ENCODE measurements at regions not wholly inside any gene's neighbourhood (a gene's known extent, or its start where the extent isn't known, plus 50 kb on each side); places are given as distances from the start of the nearest gene placed in this dataset.

DNA sequence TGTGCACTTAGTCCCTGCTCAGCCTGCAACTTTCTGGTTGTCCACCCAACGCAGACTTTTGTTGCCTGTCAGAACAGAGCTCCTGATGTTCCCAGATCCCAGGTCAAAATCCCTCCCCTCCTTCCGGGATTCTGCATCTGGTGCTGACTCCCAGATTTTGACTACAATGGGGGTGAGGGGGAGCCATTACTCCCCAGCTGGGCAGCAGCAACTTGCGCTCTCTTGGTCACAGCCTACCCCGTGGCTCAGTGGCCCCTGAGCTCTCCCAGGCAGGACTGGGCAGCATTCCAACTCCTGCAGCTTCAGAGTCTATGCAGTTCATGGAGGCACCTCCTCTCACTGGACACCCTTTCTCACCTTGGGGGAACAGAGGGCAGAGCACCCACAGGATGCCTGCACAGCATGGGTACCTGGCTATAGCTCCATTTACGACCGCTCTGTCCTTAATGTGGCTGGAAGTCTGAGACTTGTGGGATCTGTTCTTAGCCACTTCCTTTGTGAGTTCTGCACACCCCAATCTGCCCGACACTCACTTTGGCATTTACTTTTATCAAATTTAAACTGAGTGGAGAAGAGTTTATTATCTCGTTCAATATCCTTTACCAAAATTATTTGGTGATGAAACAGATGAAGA lies 545.5 kb upstream of the MGMT start:
- no peak for DNase-seq

DNA sequence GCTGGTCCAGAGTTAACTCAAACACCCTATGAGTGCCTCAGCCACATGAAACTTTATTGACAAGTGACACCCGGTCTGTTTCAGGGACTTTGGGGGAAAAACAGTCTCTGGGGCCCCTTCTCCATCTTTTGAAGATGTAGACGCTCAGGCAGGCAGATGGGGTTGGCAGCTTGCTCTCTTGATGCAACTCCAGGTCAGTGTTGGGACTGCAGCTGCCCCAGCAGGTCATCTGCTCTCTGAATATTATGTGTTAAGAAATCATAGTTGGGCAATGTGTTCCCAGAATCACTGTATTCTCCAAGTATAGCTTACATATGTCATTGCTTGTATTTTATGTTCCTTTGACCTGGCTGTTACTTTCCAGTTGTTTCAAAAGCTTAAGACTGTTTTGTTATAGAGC lies 544.9 kb upstream of the MGMT start:
- DNase-seq = no peak

DNA sequence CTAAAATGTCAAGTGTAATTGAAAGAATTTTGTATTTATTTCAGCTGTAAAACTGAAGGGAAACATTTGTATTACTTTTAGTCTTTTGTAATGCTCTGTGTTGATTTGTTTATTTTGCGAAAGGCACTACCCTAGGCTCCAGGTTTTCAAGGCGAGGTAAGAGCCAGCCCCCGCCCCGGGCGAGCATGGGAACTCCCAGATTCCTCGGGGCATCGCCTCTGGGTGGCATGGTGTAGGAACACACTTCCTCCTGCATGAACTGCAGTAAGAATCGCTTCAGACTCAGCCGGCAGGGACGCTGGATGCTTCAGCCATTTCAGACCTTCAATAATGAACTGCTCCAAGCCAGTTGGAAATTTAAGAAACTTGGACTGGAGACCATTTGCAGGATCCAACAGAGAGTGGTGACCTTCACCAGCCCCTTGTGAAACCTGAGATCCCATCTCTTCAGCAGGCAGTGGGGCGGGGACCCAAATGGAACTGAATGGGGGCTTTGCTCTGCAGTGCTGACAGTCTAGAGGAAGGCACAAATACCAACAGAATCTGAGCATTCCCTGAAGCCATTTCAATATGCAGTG lies 544.3 kb upstream of the MGMT start:
- no peak for DNase-seq

DNA sequence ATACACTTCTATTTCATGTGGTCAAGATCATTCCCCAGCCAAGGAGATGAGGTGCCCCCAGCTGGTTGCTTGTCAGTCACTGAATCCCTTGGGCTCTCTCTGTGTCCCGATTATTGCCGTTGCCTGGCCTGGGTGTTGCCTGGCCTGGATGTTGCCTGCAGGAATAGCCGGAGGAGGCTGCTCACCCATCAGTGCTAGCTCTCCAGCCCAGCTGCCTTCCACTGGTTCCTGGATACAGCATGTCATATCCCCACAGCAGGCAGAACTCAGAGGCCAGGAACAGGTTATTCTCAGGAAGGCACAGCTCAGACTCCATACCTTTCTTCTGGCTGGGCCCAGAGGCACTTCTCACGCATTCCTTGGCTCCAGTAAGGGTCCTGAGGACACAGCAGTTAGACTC lies 542.1 kb upstream of the MGMT start:
- DNase-seq = no peak

DNA sequence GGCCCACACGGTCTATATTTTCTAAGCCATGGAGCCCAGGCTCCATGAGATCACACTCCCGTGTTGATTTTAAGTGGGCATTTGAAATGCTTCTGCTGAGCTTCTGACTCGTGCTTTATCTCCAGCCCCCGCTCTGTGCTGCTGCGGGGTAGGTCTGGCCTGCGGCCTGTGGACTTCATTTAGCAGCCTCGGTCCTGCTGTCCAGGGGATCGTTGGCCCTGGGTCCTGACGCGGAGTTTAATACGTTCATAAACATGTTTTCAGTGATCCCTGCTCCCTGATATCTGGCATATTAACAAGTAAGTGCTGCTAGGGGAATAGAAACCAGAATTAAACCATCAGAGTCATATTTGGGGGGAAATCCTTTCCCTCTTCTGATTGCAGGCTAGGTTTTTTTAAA lies 540.3 kb upstream of the MGMT start:
- no peak for DNase-seq

DNA sequence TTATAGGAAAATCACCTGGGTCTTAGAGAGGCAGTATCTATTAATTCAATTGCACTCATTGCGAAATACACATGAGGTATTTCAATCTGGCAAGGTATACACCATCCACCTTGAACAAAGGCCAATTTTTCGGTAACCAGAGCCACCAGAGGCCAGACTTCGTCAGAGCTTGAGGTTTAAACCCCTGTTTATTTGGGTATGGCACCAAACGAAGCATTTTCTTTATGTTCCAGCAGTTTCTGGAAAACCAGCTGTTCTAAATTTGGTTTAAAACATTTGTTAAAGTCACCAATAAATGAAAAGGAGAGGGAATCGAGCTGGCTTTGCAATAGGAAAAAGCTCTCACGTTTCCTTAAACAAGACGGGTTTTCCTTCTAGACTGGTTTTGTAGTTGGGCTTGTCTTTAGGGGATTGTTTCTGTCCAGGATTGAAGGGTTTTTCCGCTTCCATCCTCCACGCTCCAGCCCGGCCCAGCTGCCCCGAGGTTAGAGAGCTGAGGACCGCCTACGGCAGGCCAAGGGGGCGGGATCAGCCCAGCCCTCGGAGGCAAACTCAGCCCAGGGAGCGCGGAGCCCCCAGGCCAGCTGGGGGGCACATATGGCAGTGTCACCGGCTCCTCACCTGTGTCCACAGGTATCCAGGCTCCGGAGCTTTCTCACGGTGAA lies 539.4 kb upstream of the MGMT start:
- no peak for DNase-seq

DNA sequence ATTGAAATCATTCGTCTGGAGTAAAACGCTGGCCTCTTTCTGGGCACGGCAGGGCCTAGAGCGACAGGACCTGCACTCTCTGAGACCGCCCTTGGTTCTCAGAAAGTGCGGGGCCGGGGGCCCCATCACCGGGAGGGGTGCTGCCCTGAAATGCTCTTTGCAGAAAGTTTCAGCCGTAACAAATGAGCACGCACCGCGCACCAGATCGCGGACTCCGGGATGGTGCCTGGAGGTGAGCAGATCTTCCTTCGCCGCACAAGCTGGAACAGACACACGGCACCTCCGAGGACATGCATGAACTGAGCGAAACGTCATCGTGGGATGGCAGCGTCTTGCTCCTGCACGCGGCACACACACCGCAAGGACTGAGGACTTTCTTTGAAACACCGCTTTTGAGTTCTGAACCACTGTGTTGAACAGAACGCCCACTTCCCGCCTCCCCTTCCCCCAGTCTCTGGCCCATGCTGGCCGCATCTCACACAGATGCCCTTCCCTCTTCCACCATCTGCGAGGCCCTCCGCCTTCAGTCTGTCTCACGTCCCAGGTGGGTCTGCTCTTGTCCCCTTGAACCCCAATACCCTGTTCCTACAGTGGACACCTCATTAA lies 538.7 kb upstream of the MGMT start:
- no peak for DNase-seq

DNA sequence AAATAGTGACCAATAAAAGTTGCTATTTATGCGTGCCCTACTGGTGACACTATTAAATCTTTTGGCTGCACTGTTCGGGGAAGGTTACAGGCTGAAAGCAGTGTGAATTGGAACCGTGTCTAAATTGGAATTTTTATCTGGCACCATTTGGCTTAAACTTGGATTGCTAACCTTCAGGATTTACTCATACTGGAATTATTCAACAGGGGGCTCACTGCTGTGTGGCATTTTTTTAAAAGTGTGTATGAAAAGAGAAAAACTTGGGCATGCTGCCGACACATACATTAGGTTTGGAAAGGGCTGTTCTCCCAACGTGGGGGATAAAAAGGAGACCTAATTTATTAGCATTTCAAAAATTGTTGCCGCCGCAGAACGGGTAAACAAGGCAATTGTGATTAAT lies 537.9 kb upstream of the MGMT start:
- no peak for DNase-seq

DNA sequence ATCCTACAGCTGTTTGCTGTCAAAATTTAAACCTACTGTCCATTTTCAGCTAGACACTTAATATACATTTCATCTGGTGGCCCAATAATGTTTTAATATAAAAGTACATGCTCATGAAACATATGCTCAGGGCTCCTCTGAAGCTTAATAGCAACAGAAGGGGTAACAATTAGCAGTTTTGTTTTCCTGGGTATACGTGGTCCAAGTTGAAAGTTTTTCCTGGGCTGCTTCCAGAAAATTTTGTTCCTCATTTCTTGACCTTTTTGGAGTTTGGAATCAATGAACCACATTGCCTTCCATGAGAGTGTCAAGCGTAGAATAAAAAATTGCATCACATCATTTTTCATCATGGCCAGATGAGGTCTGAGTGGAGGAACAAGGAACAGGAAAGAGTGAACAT lies 537.3 kb upstream of the MGMT start:
- no peak for DNase-seq

DNA sequence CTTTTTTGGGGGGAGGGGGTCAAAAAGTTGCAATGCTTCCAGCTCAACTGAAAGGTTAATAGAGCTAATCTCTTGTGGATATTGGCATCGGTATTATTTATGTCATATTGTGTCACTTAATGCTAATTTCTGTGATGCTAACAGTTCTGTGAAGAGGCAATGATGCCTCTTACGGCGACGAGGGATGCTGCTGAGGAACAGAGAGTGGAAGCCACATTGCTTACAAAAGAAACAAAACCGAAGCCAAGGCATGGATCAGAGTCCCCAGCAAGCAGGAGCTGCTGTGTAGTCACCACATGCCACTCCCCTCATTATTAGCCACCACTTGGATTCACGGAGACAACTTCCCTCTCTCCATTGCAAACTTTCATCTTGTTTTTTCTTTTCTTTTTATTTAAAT lies 536.5 kb upstream of the MGMT start:
- no peak for DNase-seq

DNA sequence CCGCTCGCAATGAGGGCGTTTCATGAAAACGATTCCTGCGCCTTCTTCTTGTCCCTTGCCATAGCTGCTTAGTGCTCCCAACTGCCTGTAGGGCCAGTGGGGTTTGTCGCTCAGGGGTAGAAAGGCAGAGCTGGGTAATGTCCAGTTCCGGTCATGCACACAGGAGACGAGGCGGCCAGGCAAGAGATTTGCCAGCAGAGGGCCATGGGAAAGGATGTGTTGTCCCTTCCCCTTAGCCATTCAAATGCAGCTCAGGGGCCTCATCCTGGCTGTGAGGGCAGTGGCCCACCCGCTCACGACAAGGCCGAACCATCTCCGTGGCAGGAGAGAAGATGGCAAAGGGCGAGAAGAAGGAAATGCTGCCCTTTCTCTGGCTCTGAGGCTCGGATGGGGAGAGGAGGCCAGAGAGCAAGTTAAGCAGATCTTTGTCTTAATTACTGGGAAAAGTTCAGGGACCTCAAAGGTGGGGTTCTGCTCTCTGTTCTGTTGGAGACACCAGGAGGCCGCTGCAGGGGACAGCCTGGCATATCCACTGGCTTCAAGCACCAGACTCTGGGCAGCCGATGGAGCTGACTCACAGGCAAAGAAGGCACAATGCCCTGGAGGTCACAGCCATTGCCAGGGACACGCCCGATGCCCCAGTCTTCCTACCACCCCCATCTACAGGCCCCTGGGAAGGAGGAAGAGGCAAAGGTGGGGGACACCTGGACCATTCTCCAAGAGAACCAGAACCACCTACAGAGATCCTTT lies 534.8 kb upstream of the MGMT start:
- no peak for DNase-seq

DNA sequence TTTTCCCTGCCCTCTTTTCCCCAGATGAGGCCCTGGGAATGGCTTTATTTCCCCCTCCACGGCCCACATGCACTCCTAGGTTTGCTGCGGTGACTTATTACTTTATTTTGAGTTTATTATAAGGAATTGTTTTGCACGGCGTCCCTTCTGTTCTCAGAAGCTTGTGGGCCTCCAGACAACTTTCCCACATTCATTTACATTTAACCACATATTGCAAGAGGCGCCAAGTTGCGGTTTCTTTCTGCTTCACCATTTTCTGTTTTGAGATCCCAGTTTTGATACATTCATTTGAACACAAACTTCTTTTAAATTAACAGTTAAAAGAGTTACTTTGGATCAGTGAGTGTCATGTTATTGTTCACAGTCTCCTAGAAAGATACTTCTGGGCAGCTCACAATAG lies 532.5 kb upstream of the MGMT start:
- DNase-seq = no peak

DNA sequence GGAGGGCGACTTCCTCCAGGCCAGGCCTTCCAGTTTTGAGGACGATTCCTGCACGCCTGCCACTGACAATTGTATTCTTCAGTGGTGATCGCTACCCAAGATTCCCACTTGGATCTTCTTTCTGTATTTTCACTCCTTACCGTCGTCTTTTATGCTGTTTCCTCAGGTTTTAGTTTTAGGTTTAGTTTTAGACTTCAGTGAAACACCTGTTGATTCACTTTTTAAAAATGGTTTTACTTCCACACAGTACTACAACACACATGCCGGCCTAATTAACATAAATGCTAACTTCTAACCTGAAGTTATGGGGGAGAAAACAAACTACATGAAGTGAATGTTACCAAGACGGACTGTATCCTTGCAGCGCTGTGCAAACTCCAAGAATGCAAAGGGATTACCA lies 530.6 kb upstream of the MGMT start:
- no peak for DNase-seq

DNA sequence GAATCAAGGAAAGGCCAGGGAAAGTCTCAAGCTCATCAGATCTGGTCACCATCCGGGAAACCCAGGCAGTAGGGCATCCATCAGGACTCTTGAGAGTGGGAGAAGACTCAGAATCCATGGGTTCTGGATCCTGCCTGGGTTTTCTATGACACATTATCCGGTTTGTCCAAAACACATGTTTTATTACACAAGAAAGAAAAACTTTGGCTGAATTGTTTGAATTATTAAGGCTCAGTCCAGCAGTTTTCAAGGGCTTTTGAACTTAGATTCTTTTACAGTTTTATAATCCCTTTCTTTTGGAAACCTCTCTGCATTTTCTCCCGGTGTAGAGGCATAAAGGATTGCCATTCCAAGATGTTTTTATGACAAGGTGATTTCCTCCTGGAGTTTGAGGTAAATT lies 528.5 kb upstream of the MGMT start:
- DNase-seq = no peak

DNA sequence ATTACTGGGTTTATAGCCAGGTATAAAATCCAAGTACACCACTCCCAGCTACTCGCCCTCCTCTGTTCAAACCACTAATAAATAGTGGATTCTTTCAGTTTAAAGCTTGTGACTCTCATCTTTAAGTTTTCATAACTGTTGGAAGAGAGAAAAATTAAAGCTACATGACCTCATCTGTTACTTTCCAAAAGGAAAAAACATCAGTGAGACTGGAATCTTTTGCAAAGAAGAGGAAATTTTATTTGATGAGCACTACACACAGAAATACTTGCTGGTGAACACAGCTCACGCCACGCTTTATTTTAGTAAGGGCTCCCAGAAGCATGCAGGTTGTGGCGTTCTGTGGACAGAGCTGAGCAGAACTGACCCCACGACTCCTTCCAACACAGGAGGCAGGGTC lies 527.0 kb upstream of the MGMT start:
- DNase-seq = no peak

DNA sequence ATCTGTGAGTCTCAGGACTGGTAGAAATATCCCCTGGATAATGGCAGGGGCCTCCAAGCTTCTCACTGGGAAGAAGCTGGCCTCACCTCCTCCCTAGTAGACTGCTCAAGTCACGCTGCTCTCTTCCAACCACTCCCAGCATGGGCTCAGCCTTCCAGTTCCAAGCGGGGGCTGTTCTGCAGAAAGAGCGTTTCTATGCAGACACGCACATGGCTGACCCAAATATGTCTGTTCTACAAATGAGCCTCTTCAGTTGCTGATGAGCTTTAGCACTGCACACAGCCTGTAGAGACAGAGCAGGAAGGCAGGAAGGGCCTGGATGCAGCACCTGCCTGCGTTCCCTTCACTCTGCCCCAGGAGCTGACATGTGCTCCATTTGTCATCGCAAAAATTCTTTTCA lies 523.9 kb upstream of the MGMT start:
- no peak for DNase-seq

DNA sequence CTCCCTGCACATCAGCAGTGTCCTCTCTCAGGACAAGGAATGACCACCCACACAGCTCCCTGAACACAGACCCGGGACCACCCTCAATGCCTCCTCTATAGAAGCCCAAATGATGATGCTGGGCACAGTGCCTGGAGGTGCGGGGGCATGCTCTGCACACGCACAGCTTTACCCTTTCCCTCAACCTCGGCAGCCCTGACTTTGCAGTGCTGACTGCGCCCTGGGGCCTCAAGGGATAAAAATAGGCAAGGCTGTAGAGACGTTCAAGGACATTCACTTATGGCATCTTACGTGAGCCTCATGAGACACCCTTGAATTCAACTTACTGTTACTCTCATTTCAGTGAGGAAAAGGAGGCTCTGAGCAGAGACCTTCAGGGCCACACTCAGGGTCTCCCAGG lies 521.6 kb upstream of the MGMT start:
- DNase-seq = no peak

DNA sequence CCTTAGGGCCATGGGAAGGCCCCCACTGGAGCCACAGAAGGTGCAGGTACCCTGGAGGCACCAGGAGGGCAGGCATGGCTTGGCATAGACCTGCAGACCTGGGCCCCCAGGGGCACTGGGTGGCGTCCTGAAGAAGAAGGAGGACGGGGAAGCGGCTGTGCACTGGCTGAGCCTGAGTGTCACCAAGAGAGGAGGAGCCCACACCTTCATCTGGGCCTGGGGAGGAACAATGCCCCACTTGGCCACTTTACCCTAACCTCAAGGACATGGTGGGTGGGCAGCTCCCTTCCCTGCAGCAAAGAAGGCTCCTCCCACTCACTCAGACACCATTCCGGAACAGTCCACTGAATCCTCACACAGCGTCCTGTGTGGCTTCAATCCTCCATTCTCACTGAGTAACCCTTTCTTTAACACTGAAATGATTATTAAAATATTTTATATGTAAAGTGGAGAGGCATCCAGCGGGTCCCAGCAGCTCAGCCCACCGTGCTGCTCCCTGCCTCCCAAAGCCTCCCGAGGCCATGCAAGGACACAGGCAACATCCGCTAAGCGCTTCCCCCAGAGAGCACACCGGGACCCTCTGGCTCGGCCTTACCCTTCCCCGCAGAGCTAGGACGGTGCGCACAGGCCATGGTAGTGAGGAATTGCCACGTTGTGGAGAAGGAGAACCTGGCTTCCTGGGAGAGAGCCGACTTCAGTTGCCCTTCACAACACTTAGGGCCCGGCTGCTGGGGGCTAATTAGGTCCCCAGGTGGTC lies 516.7 kb upstream of the MGMT start:
- DNase-seq = no peak

DNA sequence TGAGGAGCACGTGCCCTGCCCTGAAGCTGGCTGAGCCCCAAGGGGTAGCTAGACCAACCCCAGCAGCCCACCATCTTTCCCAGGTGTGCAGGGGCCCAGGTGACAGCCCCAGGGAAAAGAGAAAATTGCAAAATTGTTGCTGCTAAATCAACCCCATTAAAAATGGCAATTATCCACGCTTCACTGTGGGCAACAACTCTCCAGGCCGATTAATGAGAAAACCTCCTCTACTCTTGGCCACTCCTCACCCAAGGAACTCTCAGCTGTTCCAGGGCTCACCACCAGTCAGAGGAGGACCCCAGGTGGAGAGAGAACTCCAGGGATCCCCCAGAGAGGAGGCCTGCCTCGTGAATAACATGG lies 516.1 kb upstream of the MGMT start:
- DNase-seq = no peak

DNA sequence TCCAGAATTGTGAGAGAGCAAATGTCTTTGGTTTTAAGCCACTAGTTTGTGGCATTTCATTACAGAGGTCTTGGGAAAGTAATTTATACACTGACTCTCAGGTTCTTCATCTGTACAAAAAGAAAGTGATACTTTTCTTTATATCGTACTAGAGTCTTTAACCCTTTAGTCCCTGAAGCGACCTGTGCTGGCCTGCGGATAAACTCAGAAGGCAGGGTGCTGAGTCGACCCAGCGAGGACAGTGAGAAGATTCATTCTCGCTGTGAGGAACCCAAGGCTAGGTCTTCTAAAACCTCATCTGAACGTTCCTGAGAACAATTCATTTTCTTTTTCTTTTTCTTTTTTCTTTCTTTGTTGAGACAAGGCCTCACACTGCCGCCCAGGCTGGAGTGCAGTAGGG lies 514.2 kb upstream of the MGMT start:
- DNase-seq = no peak

DNA sequence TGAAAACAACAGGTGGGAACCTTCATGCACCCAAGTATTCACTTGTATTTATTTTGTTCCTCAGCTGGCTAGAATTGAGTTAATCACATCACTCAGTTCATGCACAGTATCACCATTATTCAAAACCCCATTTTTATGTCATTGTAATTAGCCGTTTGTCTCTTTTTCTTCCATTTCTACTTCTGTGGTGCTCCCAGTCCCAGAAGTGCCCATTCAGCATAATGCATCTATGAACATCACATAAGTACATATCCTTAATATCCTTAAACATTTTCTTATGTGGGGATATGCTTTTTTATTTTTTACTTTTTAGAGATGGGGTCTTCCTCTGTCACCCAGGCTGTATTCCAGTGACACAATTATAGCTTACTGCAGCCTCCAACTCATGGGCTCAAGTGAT lies 510.9 kb upstream of the MGMT start:
- no peak for DNase-seq

DNA sequence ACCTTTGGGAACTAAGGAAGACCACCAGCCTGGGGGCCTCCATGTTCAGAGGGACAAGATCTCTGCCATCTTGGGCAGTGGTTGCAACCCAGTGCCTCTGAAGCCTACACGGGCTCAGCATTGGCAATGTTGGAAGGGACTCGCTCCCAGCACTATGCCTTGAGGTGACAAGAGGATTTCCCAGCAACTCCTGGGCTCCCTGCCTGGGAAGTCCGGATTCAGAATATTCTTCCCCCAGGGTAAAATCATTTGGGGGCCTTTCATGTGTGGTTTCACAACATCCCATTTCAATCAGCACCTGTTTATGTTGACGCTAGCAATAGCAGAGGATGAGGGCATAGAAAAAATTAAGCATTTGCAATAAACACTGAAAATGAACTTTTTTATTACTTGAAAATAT lies 509.8 kb upstream of the MGMT start:
- DNase-seq = no peak
